ENCODE measurements at regions not wholly inside any gene's neighbourhood (a gene's known extent, or its start where the extent isn't known, plus 50 kb on each side); places are given as distances from the start of the nearest gene placed in this dataset. TPM values are rescaled to one million over a fixed set of nuclear protein-coding genes. Genes with fewer than 3 reads are reported as not detected.

DNA sequence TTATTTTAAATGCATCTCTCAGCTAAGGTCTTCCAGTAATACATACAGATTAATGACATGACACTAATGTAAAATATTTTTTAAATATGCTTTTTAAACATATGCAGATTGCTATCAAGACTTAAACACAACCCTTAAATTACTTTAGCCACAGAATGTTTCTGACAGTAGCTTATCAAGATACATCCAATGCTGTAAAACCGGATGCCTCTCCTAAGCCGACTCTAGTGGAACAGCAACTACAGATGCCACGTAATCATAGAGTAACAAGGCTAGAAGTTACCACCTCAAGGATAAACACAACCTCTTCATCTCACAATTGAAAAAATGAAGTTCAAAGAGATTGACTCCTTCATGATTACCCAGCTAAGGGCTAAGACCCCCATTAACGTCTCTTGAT, 68.4 kb downstream of the ZZZ3 start (continued):
- TF ChIP-seq, protein P1, sequence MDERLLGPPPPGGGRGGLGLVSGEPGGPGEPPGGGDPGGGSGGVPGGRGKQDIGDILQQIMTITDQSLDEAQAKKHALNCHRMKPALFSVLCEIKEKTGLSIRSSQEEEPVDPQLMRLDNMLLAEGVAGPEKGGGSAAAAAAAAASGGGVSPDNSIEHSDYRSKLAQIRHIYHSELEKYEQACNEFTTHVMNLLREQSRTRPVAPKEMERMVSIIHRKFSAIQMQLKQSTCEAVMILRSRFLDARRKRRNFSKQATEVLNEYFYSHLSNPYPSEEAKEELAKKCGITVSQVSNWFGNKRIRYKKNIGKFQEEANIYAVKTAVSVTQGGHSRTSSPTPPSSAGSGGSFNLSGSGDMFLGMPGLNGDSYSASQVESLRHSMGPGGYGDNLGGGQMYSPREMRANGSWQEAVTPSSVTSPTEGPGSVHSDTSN (CRISPR knock-in tag; IDR thresholded peaks at IDR 0.05; ENCODE audit: low read depth), result no peak
- TF ChIP-seq, protein P1 (tag; conservative IDR thresholded peaks at IDR 0.05; ENCODE audit: low read depth), result peak; percentile 49; the same call in 1 of the 2 replicates
- TF ChIP-seq RUNX1 (IDR thresholded peaks at IDR 0.05; ENCODE audit: low read depth), result no peak
- peak; percentile 52 for TF ChIP-seq GABPA (tag; conservative IDR thresholded peaks at IDR 0.05; ENCODE audit: low read depth)

Small RNAs in the stretch of these regions (small RNA-seq; reads per million reads assigned to genes)
- not detected for gene RNA5SP20

Measured in K562 (cell line).